ENCODE measurements at regions not wholly inside any gene's neighbourhood (a gene's known extent, or its start where the extent isn't known, plus 50 kb on each side); places are given as distances from the start of the nearest gene placed in this dataset.

DNA sequence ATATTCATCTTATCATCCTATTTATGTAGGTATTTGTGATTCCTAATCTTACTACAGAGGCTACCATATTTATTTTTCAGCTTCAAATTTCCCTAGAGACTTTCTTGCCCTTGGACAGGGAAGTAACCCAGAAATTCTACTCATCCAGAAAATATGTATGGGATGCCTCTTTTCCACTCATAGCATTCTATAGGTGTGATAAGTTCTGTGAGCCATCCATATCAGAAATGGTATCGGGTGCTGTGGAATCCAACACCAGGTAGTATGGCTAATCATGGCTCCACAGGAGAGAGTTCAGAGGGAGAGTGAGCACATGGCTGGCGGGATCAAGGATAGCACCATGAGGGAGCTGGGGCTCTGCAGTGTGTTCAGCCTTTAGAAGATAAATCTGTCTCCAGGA is 349.3 kb upstream of the ACTBL2 start:
- no peak for DNase-seq

DNA sequence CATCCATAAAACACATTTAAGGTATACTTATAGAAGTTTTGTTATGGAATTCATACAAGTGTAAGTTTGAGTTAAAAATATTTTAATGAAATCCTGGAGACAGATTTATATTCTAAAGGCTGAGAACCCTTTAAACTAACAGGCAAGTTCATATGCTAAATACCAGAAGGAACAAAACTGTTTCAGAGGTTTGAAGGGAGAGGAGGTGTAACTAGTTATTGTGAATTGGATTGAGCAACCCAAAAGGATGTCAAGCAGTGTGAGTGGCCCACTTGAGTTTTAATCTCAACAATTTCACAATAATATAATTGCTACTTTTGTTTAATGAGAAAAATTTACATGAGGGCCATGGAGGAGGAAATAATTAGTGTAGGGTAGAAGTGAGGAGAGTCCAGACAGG is 348.5 kb upstream of the ACTBL2 start:
- DNase-seq: no peak

DNA sequence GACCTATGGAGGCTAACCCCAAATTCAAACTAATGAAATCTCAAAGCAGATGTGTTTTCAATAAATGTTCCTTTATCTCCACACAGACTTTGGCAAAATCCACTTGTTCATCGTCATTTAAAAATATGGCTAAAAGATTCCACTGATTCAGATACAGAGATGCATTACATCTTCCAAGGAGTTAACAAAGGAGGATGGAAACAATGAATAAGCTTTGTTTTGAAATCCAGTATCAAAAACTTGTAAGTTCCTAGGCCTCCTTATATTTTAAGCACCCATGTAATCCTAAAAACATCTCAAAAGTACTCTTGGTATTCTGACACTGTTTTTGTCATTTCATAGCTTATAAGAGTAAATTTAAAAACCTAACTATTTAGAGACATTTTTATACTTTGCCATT is 345.6 kb upstream of the ACTBL2 start:
- DNase-seq: no peak

DNA sequence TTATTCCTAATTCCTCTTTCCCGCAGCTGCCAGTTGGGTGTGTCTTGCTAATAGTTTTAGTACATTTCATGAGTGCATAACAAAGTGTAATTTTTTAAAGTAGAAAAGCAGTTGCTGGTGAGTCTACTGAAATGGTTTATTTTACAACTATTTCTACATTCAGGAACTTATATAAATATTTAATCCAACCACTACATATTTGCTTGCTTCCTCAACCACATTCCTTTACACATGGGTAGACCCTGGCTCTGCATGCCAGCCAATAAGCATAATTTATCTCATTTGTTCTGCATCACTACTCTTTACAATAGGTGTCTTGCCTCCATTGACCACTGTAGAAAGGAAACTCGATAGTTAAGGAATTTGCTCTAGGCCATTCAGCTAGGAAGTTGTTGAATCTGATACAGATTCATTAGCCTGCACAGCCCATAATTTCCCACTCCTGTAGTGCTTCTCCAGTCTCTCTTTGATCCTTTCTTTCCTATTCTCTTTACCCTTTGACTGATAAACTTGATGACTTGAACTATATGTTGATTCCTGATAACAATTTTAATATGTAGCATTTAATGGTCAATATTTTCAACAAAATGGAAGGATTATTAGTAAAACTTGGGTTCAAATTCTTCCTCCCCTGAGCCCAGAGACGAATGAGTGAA is 342.5 kb upstream of the ACTBL2 start:
- no peak for DNase-seq

DNA sequence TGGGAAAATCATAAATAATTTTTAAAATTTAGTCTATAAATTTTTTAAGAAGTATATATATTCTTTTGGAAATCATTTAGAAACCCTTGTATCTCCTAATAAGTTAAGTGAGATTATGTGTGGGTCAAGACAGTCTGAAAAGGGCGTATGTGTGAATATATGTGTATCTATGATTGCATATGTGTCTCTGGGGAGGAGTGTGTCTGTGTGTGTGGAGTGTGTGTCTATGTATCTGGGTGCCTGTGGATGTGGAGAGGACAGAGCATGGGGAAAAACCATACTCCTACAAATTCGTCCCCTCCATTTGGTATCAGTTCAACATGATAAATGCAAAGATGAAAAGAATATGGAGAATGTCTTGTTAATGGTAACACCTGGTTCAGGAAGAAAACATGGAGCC is 342.0 kb upstream of the ACTBL2 start:
- DNase-seq: no peak

DNA sequence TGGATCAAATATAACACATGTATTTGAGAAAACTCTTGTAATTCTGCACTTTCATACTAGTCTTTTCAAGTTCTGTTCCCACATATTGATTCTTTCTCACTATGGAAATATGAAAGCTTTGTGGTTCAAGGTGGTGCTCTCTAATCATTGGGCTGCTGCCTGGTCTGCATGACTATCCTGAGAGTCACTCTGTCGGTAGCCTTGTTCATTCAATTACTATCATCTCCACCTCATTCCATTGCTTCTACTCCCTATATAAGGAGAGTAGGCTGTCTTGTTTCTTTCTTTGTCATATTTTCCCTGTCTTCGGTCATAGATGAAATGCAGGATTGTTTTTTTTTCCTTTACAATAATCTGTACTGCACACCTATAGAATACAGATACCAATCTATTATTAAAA is 341.4 kb upstream of the ACTBL2 start:
- no peak for DNase-seq

DNA sequence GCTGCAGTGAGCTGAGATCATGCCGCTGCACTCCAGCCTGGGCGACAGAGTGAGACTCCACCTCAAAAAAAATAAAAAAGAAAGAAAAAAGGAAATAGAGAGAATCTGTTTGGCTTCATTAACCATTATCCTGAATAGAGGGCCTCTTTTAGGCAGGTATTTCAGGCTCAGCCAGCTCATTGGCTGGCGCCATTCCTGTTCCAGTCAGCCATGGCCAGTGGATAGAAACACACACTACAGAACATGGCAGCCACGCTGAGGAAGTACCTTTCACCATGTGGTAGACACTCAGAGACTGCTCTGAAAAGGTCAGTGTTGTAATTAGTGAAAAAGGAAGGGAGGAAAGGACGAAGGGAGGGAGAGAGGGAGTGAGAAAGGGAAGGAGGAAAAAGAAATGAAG is 340.0 kb upstream of the ACTBL2 start:
- DNase-seq: no peak

DNA sequence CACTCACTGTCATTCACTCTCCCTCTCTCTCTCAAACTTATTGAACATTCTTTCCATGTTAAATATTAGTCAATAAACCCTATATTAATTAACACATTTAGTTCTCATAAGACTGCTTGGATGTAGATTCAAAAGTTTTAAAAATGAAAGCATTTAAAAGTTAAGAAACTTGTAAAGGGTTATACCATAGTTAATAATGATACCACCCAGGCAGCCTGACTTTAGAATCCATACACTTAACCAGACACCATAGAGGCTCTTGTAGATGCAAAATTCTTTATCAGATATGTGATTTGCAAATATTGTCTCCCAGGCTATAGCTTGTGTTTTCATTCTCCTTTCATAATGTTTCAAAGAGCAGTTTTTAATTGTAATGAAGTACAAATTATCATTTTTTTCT is 335.8 kb upstream of the ACTBL2 start:
- DNase-seq: no peak

DNA sequence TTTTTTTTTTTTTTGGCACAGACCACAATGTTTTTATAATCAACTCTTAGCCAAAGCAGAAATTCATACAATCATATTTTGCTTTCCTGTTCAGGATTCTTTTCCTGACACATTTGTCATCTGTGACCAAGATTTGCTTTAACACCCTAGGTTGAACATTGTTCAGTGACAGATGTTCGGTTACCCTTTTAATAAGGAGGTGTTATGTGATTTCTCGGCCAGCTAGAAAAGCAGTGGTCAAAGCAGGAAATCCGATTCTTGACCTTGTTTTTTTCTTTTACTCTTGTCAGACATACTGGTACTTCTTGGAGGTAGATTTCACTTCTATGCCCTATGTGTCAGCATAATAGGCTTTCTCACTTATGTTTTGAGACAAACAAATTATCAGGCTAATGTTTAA is 335.3 kb upstream of the ACTBL2 start:
- no peak for DNase-seq

DNA sequence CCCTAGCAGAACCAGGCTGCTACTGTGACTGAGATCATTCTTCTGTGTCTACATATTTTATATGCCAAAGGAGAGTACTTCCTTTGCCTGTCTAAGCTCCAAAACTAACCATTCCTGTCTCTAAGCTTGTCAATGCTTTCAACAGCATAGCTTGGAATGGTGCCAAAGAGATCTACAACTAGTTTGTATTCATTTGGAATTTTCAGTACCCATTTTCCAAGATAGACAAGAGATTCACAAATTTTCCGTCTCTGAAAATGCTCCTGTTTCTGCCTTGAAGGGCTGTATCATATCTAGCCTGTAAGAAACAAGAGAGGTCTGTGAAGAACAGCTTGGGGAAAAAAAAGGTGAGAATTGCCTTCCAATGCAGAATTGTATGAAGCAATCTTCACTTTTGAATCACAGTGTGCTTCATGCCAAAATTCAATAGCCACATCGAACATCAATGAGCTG is 334.4 kb upstream of the ACTBL2 start:
- no peak for DNase-seq

DNA sequence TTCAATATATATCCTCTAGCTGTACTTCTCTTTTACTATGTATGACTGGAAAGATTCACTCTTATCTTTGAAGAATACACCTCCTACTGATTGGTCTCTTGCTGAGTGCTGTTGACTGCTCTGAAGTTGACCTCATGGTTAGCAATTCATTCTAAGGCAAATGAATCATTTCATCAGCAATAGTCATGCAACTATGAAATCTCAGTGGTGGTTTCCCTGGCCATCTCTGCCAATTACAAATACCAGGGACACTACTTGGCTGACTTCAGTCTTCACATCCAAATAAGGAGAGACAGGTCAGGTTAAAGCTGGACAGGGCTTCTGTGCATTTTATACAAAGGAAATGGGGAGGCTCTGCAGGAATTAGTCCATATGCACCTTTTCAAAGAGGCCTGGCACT is 333.5 kb upstream of the ACTBL2 start:
- no peak for DNase-seq

DNA sequence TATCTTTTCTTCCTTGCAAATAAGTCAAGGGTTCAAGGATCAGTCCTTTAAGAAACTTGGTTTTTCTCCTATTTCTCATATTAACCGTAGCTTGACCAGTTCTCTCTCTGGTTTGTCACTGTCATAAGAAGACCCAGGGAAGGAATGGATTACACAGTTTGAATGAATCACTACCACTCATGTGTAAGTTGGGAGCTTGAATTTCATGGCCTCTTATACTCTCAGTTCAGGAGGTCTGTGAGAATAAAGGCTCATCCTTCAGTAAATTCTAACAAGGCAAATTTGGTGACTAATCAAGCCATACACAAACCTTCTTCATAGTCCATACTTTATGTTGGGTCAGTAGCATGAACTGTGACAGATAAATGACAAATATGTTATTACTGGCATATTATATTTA is 323.1 kb upstream of the ACTBL2 start:
- DNase-seq: no peak

DNA sequence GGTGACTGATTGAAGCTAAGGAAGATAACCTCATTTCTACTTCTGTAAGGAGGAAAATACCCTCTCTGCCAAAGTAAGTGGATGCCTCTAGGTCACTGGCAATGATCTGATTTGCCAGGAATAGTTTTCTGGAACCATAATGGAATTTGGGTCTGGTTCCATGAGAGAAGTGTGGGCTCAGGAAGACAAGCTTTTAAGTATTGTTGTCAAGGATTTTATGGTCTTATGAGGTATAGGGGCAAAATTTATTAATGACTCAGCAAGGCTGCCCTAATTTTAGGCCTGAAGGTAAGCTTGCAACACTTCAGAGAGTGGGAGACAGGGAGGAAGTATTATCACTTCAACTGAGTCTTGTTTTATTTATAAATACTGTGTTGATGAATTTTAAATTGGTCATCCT is 322.6 kb upstream of the ACTBL2 start:
- DNase-seq: no peak

DNA sequence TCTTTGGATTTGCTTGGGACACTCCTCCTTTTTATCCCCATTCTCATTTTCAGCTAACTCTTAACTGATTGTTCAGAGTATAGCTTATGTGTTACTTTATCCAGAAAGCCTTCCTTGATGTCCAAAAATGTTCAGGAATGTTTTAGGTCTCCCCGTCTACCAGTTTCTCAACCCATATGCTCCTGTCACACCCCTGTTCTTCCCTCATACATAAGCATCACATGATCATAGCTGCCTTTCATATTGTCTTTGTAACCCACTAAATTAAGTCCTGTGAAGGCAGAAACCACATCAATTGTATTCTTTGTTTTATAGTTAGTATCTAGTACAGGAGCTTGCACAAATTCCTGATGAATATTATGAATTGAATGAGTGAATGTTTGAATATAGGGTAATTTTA is 321.9 kb upstream of the ACTBL2 start:
- DNase-seq: no peak

DNA sequence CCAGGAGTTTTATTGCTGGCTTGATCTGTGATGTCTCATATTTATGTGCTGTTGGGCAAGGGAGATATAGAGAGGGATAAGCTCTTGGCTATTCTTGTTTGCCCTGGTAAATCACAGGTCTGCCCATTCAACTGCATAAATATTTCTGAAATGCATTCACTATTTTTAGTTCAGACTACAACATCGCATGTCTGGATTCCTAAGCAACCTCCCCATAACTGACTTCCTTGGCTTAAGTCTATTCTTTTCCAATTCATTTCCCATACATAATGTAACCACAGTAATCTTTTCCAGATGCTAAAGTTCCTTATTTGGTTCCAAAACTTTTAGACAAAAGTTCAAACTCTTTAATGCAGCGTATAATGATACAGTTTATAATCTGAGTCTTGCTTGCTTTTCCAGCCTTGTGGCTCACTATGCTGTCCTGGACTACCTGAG is 321.4 kb upstream of the ACTBL2 start:
- DNase-seq: no peak

DNA sequence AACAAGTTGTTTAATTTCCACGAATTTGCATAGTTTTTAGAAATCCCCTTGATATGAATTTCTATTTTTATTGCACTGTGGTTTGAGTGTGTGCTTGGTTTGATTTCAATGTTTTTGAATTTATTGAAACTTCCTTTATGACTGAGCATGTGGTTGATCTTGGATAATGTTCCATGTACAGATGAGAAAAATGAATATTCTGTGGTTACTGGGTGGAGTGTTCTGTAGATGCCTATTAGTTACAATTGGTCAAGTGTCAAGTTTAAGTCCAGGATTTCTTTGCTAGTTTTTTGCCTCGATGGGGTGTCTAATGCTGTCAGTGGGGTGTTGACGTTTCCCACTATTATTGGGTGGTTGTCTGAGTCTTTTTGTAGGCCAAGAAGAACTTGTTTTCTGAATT is 319.5 kb upstream of the ACTBL2 start:
- DNase-seq: no peak

DNA sequence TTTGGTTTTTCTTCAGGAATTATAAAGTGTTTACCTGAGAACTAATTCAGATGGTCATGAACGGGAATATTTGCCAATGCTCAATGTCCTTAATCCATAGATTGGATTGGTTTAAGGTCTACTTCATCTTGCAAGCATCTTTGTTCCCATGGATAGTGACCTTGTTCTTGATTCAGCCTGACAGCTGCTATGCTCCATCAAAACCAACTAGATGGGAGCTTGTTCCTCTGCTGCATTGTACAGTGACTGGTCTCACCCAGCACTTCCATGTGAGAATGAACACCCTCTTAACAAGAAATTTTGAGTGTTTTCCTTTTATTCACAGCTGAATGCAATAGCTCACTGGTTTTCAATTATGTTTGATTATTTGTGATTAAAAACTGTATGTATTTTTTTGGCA is 312.6 kb upstream of the ACTBL2 start:
- no peak for DNase-seq

DNA sequence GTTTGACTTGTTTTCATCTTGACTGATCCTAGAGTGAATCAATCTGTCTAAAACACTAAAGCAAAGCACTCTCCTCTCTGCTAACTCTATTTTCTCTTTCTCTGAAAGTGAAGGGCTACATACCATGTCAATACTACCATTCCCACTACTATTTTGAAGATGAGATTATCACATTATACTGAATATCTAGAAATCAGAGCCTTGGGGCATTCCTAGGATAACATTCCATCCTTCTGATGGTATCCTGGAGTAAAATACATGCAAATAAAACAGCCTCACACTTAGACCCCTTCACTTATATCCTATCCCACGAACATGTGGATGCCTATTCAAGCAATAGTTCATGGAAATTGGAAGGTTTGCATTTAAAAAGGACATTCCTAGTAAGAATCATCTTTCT is 309.3 kb upstream of the ACTBL2 start:
- DNase-seq: no peak

DNA sequence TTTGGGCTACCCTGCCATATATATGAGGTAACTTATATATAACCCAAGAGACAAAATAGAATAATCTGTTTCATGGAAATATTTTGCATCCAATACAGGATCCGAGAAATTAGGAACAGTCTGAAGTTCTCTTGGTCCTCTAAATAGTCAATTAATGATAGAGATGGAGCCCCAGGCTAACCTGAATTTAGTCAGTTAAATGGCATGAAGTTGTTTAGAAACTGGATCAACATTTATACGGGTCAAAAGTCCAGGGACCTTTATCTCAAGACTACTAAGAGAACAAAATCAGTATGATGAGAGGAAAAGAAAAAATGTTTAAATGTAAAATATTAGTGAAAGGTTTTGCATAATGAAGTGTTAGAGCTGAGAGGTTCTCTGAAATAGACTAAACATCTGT is 303.3 kb upstream of the ACTBL2 start:
- no peak for DNase-seq

DNA sequence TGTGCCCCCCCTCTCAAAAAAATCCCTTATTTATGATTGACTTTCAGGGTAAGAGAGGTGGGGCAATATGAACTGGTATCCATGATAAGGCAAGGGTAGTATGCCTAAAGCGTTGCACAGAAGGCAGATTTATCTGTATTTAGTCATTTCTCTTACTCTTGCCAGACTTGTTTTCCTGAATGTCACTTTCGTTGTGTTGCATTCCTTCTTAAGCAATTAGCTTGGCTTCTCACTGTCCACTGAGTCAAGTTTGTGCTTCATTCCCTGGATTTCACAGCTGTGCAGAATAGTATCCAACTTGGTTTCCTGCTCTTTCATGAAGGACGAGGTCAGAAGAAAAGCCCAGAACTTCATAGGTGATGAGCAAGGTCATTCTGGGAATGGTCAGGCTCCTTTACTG is 301.5 kb upstream of the ACTBL2 start:
- DNase-seq: no peak

DNA sequence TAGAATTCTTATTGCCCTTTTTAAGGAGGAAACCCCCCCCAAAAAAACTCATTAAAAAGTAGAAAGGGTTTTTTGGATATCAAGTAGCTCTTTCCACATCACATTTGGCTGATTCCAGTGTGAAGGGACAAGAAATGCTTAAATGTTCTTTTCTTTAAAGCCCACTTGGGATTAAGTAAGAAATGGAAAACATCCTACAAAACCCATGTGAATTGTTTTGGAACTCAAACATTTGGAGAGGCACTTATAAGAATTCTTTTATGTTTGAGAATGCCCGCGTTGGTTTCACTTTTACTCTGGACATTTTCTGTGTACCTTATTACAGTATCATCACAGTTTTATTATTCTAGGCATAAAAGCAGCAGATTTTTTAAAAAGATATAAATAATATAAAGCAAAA is 301.1 kb upstream of the ACTBL2 start:
- DNase-seq: no peak

DNA sequence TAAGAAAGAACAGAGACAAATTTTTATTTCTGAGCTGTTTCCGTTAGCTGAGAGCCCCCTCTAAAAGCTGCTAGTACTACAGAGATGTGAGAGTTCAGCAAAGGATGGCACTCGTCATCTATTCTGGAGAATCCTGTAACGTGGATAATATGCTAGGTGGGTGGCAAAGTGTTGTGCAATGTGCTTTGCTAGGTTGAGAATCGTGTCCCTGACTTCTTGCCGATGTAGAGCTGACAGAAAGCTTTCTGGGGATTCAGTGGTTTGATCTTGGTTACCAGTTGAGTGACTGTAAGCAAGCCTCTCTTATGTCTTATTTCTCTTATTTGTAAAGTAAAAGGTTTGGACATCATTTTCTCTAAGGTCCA is 298.3 kb upstream of the ACTBL2 start:
- DNase-seq: no peak

DNA sequence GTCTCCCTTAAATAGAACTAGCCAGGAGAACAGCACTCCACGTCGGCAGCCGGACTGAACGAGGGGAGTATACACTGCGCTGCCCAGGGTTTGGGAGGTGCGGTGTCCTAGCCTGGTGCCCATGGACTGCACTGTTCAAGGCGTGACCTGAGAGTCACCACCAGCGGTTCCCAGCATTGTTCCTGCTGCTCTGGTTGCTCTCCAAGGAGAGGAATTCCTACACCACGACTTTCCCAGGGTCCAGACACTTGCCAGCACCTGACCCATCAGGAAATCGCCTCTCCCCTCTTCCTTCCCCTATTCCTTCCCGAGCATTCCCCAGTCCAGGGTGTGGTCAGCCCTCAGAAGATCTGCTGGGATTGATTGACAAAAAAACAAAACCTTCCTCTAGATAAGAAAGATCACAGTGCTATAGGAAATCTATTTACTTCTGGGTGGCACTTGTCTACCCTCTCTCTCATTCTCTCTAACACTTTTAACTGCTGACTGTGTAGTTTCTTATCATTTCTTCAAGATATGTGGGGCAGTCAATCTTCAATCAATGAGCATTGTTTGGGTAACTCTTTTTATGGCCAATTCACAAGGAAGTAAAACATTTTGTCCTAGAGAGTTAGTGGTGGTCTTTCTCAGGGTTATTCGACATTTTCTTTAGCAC is 297.8 kb upstream of the ACTBL2 start:
- DNase-seq: no peak

DNA sequence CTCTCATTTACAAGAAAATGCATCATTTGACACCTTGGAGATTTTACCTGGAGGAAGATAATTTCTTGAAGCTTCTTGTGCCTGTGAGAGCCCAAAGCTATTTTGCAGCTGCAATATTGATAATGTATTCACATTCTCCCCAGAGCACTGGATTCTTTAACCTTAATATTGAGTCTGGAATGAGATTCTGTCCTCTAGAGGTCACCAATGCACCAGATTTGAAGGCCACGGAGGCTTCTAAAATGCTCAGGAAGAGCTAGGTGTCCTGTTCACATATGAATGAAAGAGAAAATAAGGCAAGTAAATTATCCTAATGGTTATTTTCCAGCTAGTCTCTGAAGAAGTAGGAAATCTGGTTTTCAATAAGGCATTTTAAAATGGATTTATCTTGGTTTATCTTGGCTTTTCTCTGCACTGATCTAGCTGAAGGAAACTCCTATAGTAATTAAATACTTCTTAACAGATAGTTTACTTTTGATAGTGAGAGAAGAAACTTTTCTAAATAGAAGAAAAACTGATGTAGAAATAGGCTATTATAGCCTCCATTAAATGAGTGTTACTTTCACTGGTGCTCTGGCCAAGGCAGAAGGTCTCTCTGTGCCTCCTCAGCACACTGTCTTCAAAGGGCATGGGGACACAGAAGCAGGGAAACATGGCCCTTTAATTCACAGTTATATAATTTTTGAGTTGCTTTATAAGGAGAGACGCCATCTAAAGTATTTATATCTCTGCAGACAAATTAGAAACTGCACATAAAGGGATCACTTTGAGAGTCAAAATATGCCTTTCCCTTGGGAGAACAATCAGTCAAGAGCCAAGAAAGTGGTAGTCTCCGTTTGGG is 297.0 kb upstream of the ACTBL2 start:
- peak in 1 of 5 donors; percentile 10 for DNase-seq

Data from T-helper 1 cell (primary cell).